AG04449 (cell line): ENCODE measurements at regions not wholly inside any gene's neighbourhood (a gene's known extent, or its start where the extent isn't known, plus 50 kb on each side); places are given as distances from the start of the nearest gene placed in this dataset.

Experiments used
- CTCF ChIA-PET: fragments of 350-600 bp; formaldehyde crosslinking; extraction: SDS; loops from one replicate; lab custom pipeline; 2021; ENCODE audit warnings: antibody characterized with exemption; lab: Yijun Ruan, JAX
- POLR2A ChIA-PET: fragments of 400-600, 350-600 bp; formaldehyde crosslinking; extraction: SDS; loops from one replicate; lab custom pipeline; 2020; ENCODE audit warnings: antibody characterized with exemption, inconsistent platforms; lab: Yijun Ruan, JAX
- DNase-seq: peaks from one replicate; pipeline ENCODE4 v3.0.0-alpha.2; 2010; ENCODE audit warnings: low read depth, low spot score
- H3K4me3 ChIP-seq: 2 replicates; pipeline ENCODE4 v1.5.1; 2011; ENCODE audit warnings: low read depth, mild to moderate bottlenecking, control low read depth, low read length
- CTCF ChIP-seq: IDR thresholded peaks from one replicate; pipeline ENCODE4 v1.5.1; 2011; ENCODE audit warnings: mild to moderate bottlenecking, moderate library complexity, low read length, control low read depth, inconsistent platforms; ENCODE audit not compliant: insufficient read depth; ENCODE audit errors: missing control alignments

GRCh38 chr5:68444833-68445232, 229.3 kb downstream of the PIK3R1 start:
- CTCF ChIA-PET: interaction anchor here (1.4 kb wide), 1 partner anchor 158 kb away, joined by 4 read pairs; no protein-coding TSS in a partner anchor
- no peak for DNase-seq
- no peak overlapping the region for H3K4me3 ChIP-seq
- no peak for TF ChIP-seq CTCF
- POLR2A ChIA-PET: no interaction called here

- no peak overlapping the region for H3K4me3 ChIP-seq
- ChIA-PET CTCF (interaction anchor here (1.4 kb wide), 1 partner anchor 159 kb away, joined by 4 read pairs; no protein-coding TSS in a partner anchor), POLR2A (no interaction called here)
- no peak for DNase-seq
- TF ChIP-seq CTCF: no peak
Observed at GRCh38 chr5:68445257-68446069, 229.9 kb downstream of the PIK3R1 start.

GRCh38 chr5:68446070-68446357, 230.5 kb downstream of the PIK3R1 start:
- no peak for TF ChIP-seq CTCF
- no peak for DNase-seq
- POLR2A ChIA-PET: no interaction called here
- no peak overlapping the region for H3K4me3 ChIP-seq
- CTCF ChIA-PET: interaction anchor here (7.2 kb wide), 1 partner anchor 15 kb away, joined by 43 read pairs; no protein-coding TSS in a partner anchor

GRCh38 chr5:68446487-68446894, 230.9 kb downstream of the PIK3R1 start:
- no peak overlapping the region for H3K4me3 ChIP-seq
- no peak for TF ChIP-seq CTCF
- POLR2A ChIA-PET: no interaction called here
- no peak for DNase-seq
- CTCF ChIA-PET: interaction anchor here (1.1 to 7.2 kb wide), 2 partner anchors 15 to 160 kb away, joined by 4 to 43 read pairs; no protein-coding TSS in a partner anchor

GRCh38 chr5:68447136-68447929, 231.8 kb downstream of the PIK3R1 start:
- no peak for DNase-seq
- CTCF ChIA-PET: interaction anchor here (0.7 to 7.2 kb wide), 4 partner anchors 14 to 161 kb away, joined by 3 to 43 read pairs (median 4); no protein-coding TSS in a partner anchor
- no peak overlapping the region for H3K4me3 ChIP-seq
- POLR2A ChIA-PET: no interaction called here
- TF ChIP-seq CTCF: no peak

- TF ChIP-seq CTCF: no peak
- DNase-seq: no peak
- ChIA-PET POLR2A (no interaction called here), CTCF (interaction anchor here (0.8 to 7.2 kb wide), 6 partner anchors 8 to 163 kb away, joined by 3 to 43 read pairs (median 4); no protein-coding TSS in a partner anchor)
- no peak overlapping the region for H3K4me3 ChIP-seq
Observed at GRCh38 chr5:68449380-68449779, 233.8 kb downstream of the PIK3R1 start.
